Endothelial cell of umbilical vein (primary cell): ENCODE measurements at regions not wholly inside any gene's neighbourhood (a gene's known extent, or its start where the extent isn't known, plus 50 kb on each side); places are given as distances from the start of the nearest gene placed in this dataset.

ENCODE experiments used
- BruUV-seq: library from RNA; stranded (reverse); fragments of 400-500 nt; replicated peaks from 2 replicates; lab custom pipeline; 2021; lab: Mats Ljungman, UMichigan
- CTCF ChIA-PET: fragments of 300-600, 350-600 bp; sonication (Branson Sonifier 250); formaldehyde crosslinking; loops from one replicate; lab custom pipeline; 2021; ENCODE audit warnings: antibody characterized with exemption, inconsistent platforms; lab: Charles Lee
- POLR2A ChIA-PET: fragments of 300-600, 350-600 bp; sonication (Branson Sonifier 250); formaldehyde crosslinking; loops from one replicate; lab custom pipeline; 2021; ENCODE audit warnings: antibody characterized with exemption, inconsistent platforms; lab: Charles Lee
- DNase-seq: peaks from one replicate; pipeline ENCODE4 v3.0.0-alpha.2; 2011; ENCODE audit warnings: low read depth, low spot score
- FAIRE-seq: peaks from 2 replicates; lab custom pipeline; 2011; peaks lifted over from hg19 to GRCh38; lab: Jason Lieb, UNC
- H2AFZ ChIP-seq: 2 replicates; pipeline ENCODE4 v1.6.0; 2012; ENCODE audit warnings: low read depth, low read length, control low read depth, inconsistent platforms
- H3K27ac ChIP-seq: 2 replicates; pipeline ENCODE4 v1.5.1; 2011; ENCODE audit warnings: low read depth, mild to moderate bottlenecking, control low read depth, low read length, moderate library complexity; ENCODE audit not compliant: insufficient read depth
- H3K27me3 ChIP-seq, 2 experiments: 2 replicates each; pipeline versions ENCODE4 v1.6.0 to v1.6.1; 2011; ENCODE audit warnings: low read length in 2 of 2, mixed read lengths in 1 of 2; ENCODE audit not compliant: control insufficient read depth in 2 of 2, insufficient read depth in 2 of 2
- H3K36me3 ChIP-seq, 2 experiments: 2 replicates in 1 of 2; 3 replicates in 1 of 2; pipeline ENCODE4 v1.5.1; 2011; ENCODE audit warnings: low read length in 2 of 2, mild to moderate bottlenecking in 1 of 2, moderate library complexity in 1 of 2; ENCODE audit not compliant: control insufficient read depth in 2 of 2, insufficient read depth in 2 of 2; ENCODE audit errors: extremely low read depth in 1 of 2
- H3K4me1 ChIP-seq: 3 replicates; pipeline ENCODE4 v1.5.1; 2011; ENCODE audit warnings: mild to moderate bottlenecking, low read length; ENCODE audit not compliant: control insufficient read depth, insufficient read depth; ENCODE audit errors: extremely low read depth
- H3K4me2 ChIP-seq: 2 replicates; pipeline ENCODE4 v1.6.1; 2011; ENCODE audit warnings: low read length, control low read depth, mixed read lengths; ENCODE audit not compliant: insufficient read depth
- H3K4me3 ChIP-seq, 3 experiments: fragments of 200-600 bp in 1 of 3; sonication (generic), shearing (Covaris generic) in 1 of 3; replicated peaks in 1 of 3; 2 replicates each; pipeline ENCODE4 v1.5.1; 2011 to 2016; ENCODE audit warnings: control low read depth in 3 of 3, low read length in 3 of 3, mild to moderate bottlenecking in 2 of 3, inconsistent platforms in 1 of 3, low read depth in 1 of 3, moderate library complexity in 1 of 3; ENCODE audit not compliant: insufficient read depth in 1 of 3
- H3K79me2 ChIP-seq: 2 replicates; pipeline ENCODE4 v1.6.0; 2012; ENCODE audit warnings: low read length, inconsistent platforms; ENCODE audit not compliant: control insufficient read depth, insufficient read depth
- H3K9ac ChIP-seq: replicated peaks from 2 replicates; pipeline ENCODE3; 2011; ENCODE audit warnings: low read length, control low read depth; ENCODE audit not compliant: insufficient read depth; ENCODE audit errors: extremely low read depth
- H3K9me1 ChIP-seq: replicated peaks from 3 replicates; pipeline ENCODE4 v1.6.0; 2011; ENCODE audit warnings: mild to moderate bottlenecking, low read length; ENCODE audit not compliant: control insufficient read depth, insufficient read depth; ENCODE audit errors: extremely low read depth
- H3K9me3 ChIP-seq: replicated peaks from 2 replicates; pipeline ENCODE4 v1.5.1; 2012; ENCODE audit warnings: low read length, inconsistent platforms; ENCODE audit not compliant: control insufficient read depth, insufficient read depth
- H4K20me1 ChIP-seq: replicated peaks from 2 replicates; pipeline ENCODE3; 2011; ENCODE audit warnings: mild to moderate bottlenecking, low read length; ENCODE audit not compliant: control insufficient read depth, insufficient read depth; ENCODE audit errors: extremely low read depth
- EZH2 ChIP-seq: IDR thresholded peaks from 2 replicates; pipeline ENCODE4 v1.6.1; 2012; ENCODE audit warnings: borderline replicate concordance, low read depth, mild to moderate bottlenecking, moderate library complexity, low read length, inconsistent platforms; ENCODE audit not compliant: severe bottlenecking
- FOS ChIP-seq: IDR thresholded peaks from 2 replicates; pipeline ENCODE4 v1.6.1; 2011; ENCODE audit warnings: mild to moderate bottlenecking, low read length, moderate library complexity, borderline replicate concordance; ENCODE audit not compliant: insufficient read depth
- GATA2 ChIP-seq: IDR thresholded peaks from 2 replicates; pipeline ENCODE4 v1.7.0; 2011; ENCODE audit warnings: low read depth, mild to moderate bottlenecking, moderate library complexity, mixed read lengths, low read length; ENCODE audit not compliant: insufficient read length, insufficient read depth
- JUN ChIP-seq: IDR thresholded peaks from 2 replicates; pipeline ENCODE4 v1.6.1; 2011; ENCODE audit warnings: borderline replicate concordance, low read depth; ENCODE audit not compliant: insufficient read length, insufficient read depth
- MYC ChIP-seq: IDR thresholded peaks from one replicate; pipeline ENCODE4 v1.6.1; 2011; ENCODE audit warnings: mild to moderate bottlenecking, low read depth, low read length
- POLR2A ChIP-seq: IDR thresholded peaks from 2 replicates; pipeline ENCODE4 v1.6.1; 2012; ENCODE audit warnings: low read depth, mild to moderate bottlenecking, control low read depth, low read length
- POLR2AphosphoS5 ChIP-seq: IDR thresholded peaks from 2 replicates; pipeline ENCODE4 v1.6.1; 2012; ENCODE audit warnings: low read depth, mild to moderate bottlenecking, control low read depth, low read length, moderate library complexity; ENCODE audit not compliant: insufficient read depth
- dilution Hi-C: fragments of 300-500 bp; cut with MboI; formaldehyde crosslinking; loops from one replicate; pipeline ENCODE4 v1.15.0; 2019; ENCODE audit warnings: low sequenced_read_pairs; ENCODE audit not compliant: extremely low pct_ligation_motif_present
- intact Hi-C: fragments of 100-400 bp; cut with micrococcal nuclease; formaldehyde crosslinking; loops from one replicate; pipeline ENCODE4 v1.10.0; 2022
- TF ChIP-seq, protein P1 (sequence below): IDR thresholded peaks from 2 replicates; pipeline ENCODE4 v1.6.1; 2011; ENCODE audit not compliant: insufficient read depth, insufficient read length
- TF ChIP-seq, protein P2 (sequence below), 2 donors: IDR thresholded peaks; 1 replicate in 1 of 2; 2 replicates in 1 of 2; pipeline ENCODE4 v1.5.1; 2011; ENCODE audit warnings: low read length in 2 of 2, mild to moderate bottlenecking in 2 of 2, moderate library complexity in 2 of 2, control low read depth in 1 of 2, inconsistent platforms in 1 of 2, low read depth in 1 of 2; ENCODE audit not compliant: insufficient read depth in 1 of 2; ENCODE audit errors: extremely low read depth in 1 of 2

DNA sequence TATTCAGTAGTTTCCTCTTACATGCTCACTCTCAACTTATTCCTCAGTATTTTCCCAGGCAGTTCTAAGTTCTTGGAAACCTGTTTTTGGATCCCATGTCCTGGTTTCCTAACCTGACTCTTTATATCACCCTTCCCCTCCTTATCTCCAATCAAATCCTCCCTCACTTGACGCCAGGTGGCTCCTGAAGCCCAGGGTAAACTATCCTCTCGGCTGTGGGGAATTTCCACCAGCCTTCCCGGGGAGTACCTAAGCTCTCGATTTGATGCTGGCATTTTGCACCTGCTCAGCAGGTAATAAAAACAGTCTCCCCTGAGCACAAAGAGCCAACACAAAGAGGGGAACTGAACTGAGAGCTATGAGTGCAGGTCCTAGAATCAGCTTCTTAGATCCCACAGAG, 538.0 kb downstream of the SLC4A3 start:
- Histone ChIP-seq H3K9me1 (no peaks in the 10 kb centered on the region), H3K9me3 (peaks cover 2% of the 10 kb centered on the region), H3K4me3 (no peak overlapping the region), H3K79me2 (no peaks in the 10 kb centered on the region), H3K4me1 (no peaks in the 10 kb centered on the region), H2AFZ (no peak overlapping the region), H3K27me3 (no peaks in the 10 kb centered on the region), H3K27ac (no peak overlapping the region), H3K9ac (no peak overlapping the region), H3K4me2 (no peak overlapping the region), H3K36me3 (no peaks in the 10 kb centered on the region), H4K20me1 (no peaks in the 10 kb centered on the region)
- intact Hi-C loops, result no loop called here
- DNase-seq, result no peak
- ChIA-PET POLR2A (no interaction called here), CTCF (no interaction called here)
- no peak for TF ChIP-seq POLR2AphosphoS5
- TF ChIP-seq, protein P1, sequence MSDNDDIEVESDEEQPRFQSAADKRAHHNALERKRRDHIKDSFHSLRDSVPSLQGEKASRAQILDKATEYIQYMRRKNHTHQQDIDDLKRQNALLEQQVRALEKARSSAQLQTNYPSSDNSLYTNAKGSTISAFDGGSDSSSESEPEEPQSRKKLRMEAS, result no peak
- no peak for TF ChIP-seq MYC
- TF ChIP-seq FOS, result no peak
- TF ChIP-seq GATA2, result no peak
- TF ChIP-seq, protein P2, sequence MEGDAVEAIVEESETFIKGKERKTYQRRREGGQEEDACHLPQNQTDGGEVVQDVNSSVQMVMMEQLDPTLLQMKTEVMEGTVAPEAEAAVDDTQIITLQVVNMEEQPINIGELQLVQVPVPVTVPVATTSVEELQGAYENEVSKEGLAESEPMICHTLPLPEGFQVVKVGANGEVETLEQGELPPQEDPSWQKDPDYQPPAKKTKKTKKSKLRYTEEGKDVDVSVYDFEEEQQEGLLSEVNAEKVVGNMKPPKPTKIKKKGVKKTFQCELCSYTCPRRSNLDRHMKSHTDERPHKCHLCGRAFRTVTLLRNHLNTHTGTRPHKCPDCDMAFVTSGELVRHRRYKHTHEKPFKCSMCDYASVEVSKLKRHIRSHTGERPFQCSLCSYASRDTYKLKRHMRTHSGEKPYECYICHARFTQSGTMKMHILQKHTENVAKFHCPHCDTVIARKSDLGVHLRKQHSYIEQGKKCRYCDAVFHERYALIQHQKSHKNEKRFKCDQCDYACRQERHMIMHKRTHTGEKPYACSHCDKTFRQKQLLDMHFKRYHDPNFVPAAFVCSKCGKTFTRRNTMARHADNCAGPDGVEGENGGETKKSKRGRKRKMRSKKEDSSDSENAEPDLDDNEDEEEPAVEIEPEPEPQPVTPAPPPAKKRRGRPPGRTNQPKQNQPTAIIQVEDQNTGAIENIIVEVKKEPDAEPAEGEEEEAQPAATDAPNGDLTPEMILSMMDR (IDR thresholded peaks at IDR 0.05; ENCODE audit: extremely low read depth in 1 of 2, insufficient read depth in 1 of 2, low read depth in 1 of 2, low read length in 2 of 2), result no peak
- no peak for TF ChIP-seq JUN
- TF ChIP-seq POLR2A, result no peak
- no peak for TF ChIP-seq EZH2
- BruUV-seq, result no TSS peak
- no peak for FAIRE-seq
- dilution Hi-C loops, result no loop called here
